Thyroid gland (tissue), 4 donors: ENCODE measurements at regions not wholly inside any gene's neighbourhood (a gene's known extent, or its start where the extent isn't known, plus 50 kb on each side); places are given as distances from the start of the nearest gene placed in this dataset.

ENCODE experiments used
- DNase-seq, 2 donors: peaks; one replicate each; pipeline ENCODE4 v3.0.0-alpha.2; 2019
- H3K27ac ChIP-seq, 3 donors: fragments of 200-600 bp; sonication (generic); 1 replicate in 2 of 3; 2 replicates in 1 of 3; pipeline ENCODE4 v1.5.1; 2016 to 2019; ENCODE audit warnings: mild to moderate bottlenecking in 1 of 3, moderate library complexity in 1 of 3
- H3K27me3 ChIP-seq: fragments of 200-600 bp; sonication (generic); one replicate; pipeline ENCODE4 v1.5.1; 2019
- H3K36me3 ChIP-seq, 2 donors: fragments of 200-600 bp; sonication (generic); one replicate each; pipeline ENCODE4 v1.5.1; 2016 to 2019
- H3K4me1 ChIP-seq, 2 donors: fragments of 200-600 bp; sonication (generic); one replicate each; pipeline ENCODE4 v1.5.1; 2017 to 2019
- H3K4me3 ChIP-seq, 3 donors: fragments of 200-600 bp; sonication (generic); replicated peaks in 1 of 3; 1 replicate in 2 of 3; 2 replicates in 1 of 3; pipeline ENCODE4 v1.5.1; 2016; ENCODE audit warnings: mild to moderate bottlenecking in 1 of 3
- H3K9me3 ChIP-seq: fragments of 200-600 bp; sonication (generic); one replicate; pipeline ENCODE4 v1.5.1; 2017
- POLR2A ChIP-seq, 2 donors: fragments of 450-650 bp; IDR thresholded peaks; one replicate each; pipeline ENCODE4 v1.6.1; 2017; ENCODE audit warnings: antibody characterized with exemption in 2 of 2, mild to moderate bottlenecking in 2 of 2, moderate library complexity in 1 of 2
- WGBS, 2 donors: methylation state at CpG; one replicate each; pipeline ENCODE4 v1.1.5; 2017; 5-methylcytosine and 5-hydroxymethylcytosine counted together
- intact Hi-C: fragments of 100-400 bp; cut with DNase I; formaldehyde crosslinking; loops from one replicate; pipeline ENCODE4 v1.15.1; 2023
- TF ChIP-seq, protein P1 (sequence below), 6 experiments: fragments of 200-600 bp in 3 of 6; fragments of 450-650 bp in 3 of 6; sonication (generic) in 3 of 6; IDR thresholded peaks; one replicate each; pipeline ENCODE4 v1.5.1; 2016 to 2019; ENCODE audit warnings: antibody characterized with exemption in 6 of 6, mild to moderate bottlenecking in 2 of 6, inconsistent platforms in 1 of 6, moderate library complexity in 1 of 6

DNA sequence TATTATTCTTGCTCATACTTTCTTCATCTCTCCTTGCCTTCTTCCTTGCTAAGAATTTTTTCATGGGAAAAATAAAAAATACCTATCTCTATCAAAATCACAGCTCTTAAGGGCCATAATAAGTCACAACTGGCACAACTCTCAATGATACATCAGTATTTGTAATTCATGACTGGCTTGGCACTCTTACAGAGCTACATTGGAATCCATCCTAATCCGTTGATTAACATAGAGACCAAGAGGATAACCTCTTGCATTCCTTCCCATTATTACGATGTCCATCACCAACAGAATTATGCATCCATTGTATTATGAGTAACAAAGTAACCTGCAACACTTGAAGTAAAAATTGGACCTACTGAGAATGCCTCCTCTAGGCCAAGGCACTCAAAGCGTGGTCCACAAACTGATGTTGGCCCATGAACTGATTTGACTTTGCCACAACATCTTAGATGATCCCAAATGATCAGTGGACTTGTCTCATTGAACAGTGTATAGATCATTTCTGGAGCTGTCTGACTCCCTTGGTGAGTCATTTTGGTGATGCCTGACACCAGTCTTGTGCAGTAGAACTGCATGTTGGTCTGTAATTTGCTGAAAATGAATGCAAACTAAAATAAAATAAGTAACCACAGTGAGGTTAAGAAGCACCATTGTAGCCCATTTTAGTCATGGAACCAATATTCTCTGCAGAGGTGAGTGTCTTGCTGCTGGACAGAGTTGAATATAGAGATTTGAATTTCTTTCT lies 163.2 kb downstream of the AXIN2 start:
- Histone ChIP-seq H3K4me1 (no peaks in the 10 kb centered on the region), H3K27me3 (no peaks in the 10 kb centered on the region), H3K27ac (no peak overlapping the region), H3K36me3 (no peaks in the 10 kb centered on the region), H3K9me3 (no peaks in the 10 kb centered on the region), H3K4me3 (no peak overlapping the region)
- intact Hi-C loops = no loop called here
- DNase-seq = no peak
- no peak for TF ChIP-seq POLR2A (IDR thresholded peaks at IDR 0.05)
- TF ChIP-seq, protein P1, sequence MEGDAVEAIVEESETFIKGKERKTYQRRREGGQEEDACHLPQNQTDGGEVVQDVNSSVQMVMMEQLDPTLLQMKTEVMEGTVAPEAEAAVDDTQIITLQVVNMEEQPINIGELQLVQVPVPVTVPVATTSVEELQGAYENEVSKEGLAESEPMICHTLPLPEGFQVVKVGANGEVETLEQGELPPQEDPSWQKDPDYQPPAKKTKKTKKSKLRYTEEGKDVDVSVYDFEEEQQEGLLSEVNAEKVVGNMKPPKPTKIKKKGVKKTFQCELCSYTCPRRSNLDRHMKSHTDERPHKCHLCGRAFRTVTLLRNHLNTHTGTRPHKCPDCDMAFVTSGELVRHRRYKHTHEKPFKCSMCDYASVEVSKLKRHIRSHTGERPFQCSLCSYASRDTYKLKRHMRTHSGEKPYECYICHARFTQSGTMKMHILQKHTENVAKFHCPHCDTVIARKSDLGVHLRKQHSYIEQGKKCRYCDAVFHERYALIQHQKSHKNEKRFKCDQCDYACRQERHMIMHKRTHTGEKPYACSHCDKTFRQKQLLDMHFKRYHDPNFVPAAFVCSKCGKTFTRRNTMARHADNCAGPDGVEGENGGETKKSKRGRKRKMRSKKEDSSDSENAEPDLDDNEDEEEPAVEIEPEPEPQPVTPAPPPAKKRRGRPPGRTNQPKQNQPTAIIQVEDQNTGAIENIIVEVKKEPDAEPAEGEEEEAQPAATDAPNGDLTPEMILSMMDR (IDR thresholded peaks at IDR 0.05) = no peak
- WGBS, 2 donors = 90 to 94% methylated on average over 3 of the region's 3 CpGs

DNA sequence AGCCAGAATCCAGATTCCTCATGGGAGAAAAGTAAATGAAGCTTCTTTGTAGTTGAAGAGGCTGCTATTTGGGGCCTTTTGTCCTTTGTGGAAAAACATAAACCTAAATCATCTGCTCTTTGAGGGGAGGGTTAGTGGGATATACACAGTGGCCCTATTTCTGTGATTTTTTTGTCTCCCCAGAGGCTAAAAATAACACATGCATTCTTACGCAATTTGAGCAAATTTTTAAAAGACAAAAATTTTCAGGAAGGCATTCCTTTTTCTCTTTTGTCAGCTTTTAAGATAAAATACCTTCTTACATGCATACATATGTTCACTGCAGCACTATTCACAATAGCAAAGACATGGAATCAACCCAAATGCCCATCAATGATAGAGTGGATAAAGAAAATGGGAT lies 165.5 kb downstream of the AXIN2 start:
- H3K9me3 ChIP-seq = no peaks in the 10 kb centered on the region
- H3K27me3 ChIP-seq = no peaks in the 10 kb centered on the region
- intact Hi-C loops = no loop called here
- WGBS, 2 donors = 93 to 100% methylated on average over 1 of the region's 1 CpG
- no peak overlapping the region for H3K27ac ChIP-seq
- no peak for DNase-seq
- H3K36me3 ChIP-seq = no peaks in the 10 kb centered on the region
- no peak overlapping the region for H3K4me3 ChIP-seq
- no peak for TF ChIP-seq POLR2A (IDR thresholded peaks at IDR 0.05)
- TF ChIP-seq, protein P1 (IDR thresholded peaks at IDR 0.05) = no peak
- no peaks in the 10 kb centered on the region for H3K4me1 ChIP-seq

DNA sequence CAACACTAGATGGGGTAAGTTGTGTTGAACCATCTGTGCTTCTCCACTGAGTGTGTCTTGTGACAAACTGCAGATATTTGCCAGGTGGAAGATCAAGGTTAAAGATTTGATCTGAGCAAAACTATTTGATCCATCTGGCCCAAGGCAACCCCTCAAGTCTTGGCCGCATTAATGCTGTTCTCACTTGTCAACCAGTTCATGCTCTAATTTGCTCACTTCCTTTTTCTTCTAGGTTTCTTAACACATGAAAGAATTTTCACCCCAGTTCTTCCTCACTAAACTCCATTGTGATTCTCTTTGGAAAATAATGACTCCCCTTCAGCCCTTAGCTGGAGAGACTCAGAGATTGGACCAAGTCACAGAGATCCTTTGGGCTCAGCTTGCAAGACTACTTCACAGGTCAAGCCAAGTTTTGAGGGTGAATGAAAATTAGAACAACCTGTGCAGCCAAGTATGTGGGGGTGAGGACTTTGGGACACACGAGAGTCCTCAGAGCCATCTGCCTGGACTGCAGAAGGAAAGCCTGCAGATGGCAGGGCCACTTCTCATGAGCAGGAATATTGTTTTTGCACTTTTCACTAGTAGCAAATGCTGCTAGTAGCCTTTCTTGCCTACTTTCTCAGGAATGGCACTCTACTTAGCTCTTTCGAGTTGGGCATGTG lies 166.5 kb downstream of the AXIN2 start:
- Histone ChIP-seq H3K9me3 (no peaks in the 10 kb centered on the region), H3K27me3 (no peaks in the 10 kb centered on the region), H3K36me3 (no peaks in the 10 kb centered on the region), H3K4me3 (no peak overlapping the region), H3K4me1 (no peaks in the 10 kb centered on the region), H3K27ac (no peak overlapping the region)
- WGBS, 2 donors = 88 to 90% methylated on average over 3 of the region's 3 CpGs
- no peak for TF ChIP-seq POLR2A (IDR thresholded peaks at IDR 0.05)
- TF ChIP-seq, protein P1 (IDR thresholded peaks at IDR 0.05) = no peak
- DNase-seq = no peak
- intact Hi-C loops = no loop called here

DNA sequence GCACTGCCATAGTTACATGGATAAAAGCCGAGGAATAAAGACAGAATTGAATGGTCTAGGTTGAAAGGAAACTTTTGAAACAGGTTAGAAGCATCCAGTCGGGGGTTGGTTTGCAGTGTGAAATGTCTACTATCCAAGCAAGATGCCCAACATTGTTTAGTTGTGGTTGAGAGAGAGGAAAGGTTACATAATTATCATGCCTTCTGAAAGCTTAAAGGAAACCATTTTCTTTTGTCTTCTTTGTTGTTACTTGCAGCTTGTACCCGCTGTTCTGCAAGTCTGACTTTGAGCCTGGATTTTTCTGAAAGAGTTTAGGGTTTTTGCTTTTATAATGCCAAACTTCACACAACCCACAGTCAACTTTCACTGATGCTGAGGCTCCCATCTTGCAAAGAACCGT lies 167.9 kb downstream of the AXIN2 start:
- Histone ChIP-seq H3K4me1 (no peaks in the 10 kb centered on the region), H3K9me3 (no peaks in the 10 kb centered on the region), H3K36me3 (no peaks in the 10 kb centered on the region), H3K4me3 (no peak overlapping the region), H3K27ac (no peak overlapping the region), H3K27me3 (no peaks in the 10 kb centered on the region)
- intact Hi-C loops = no loop called here
- TF ChIP-seq POLR2A (IDR thresholded peaks at IDR 0.05) = no peak
- TF ChIP-seq, protein P1 (IDR thresholded peaks at IDR 0.05) = no peak
- DNase-seq = no peak
- 71 to 78% methylated on average over 4 of the region's 4 CpGs for WGBS, 2 donors

DNA sequence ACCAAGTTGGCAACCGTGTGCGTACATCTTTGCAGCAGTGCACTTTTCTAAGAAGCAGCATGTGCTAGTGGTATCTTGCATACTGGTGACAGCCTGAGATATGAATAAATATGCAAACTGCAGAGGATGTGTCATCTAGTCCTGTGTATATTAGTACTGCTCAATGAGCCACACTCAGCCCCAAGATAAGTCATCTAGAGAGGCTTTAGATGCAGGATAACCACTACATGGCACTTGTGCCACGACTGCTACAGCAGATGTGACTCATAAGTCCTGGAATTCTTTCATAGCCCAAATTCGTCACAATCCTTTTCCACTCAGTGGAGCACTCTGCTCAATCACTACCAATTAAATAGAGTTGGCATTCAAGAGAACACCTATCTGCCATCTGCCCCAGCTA lies 171.5 kb downstream of the AXIN2 start:
- intact Hi-C loops = no loop called here
- H3K4me1 ChIP-seq = no peaks in the 10 kb centered on the region
- no peaks in the 10 kb centered on the region for H3K9me3 ChIP-seq
- WGBS, 2 donors = 63 to 85% methylated on average over 3 to 4 of the region's 4 CpGs
- no peak overlapping the region for H3K27ac ChIP-seq
- DNase-seq = no peak
- TF ChIP-seq, protein P1 (IDR thresholded peaks at IDR 0.05) = no peak
- TF ChIP-seq POLR2A (IDR thresholded peaks at IDR 0.05) = no peak
- H3K27me3 ChIP-seq = no peaks in the 10 kb centered on the region
- H3K36me3 ChIP-seq = no peaks in the 10 kb centered on the region
- no peak overlapping the region for H3K4me3 ChIP-seq
